HEK293T (cell line): ENCODE measurements at regions not wholly inside any gene's neighbourhood (a gene's known extent, or its start where the extent isn't known, plus 50 kb on each side); places are given as distances from the start of the nearest gene placed in this dataset.

Experiments used
- CTCF ChIA-PET: fragments of 350-600 bp; formaldehyde crosslinking; extraction: SDS; loops from one replicate; lab custom pipeline; 2021; ENCODE audit warnings: antibody characterized with exemption, inconsistent platforms; lab: Yijun Ruan, JAX
- POLR2A ChIA-PET: fragments of 350-600 bp; formaldehyde crosslinking; extraction: SDS; loops from one replicate; lab custom pipeline; 2020; ENCODE audit warnings: antibody characterized with exemption, inconsistent platforms; lab: Yijun Ruan, JAX
- DNase-seq: peaks from one replicate; pipeline ENCODE4 v3.0.0; 2012; ENCODE audit warnings: mixed read lengths; ENCODE audit errors: extremely low spot score
- ARNT ChIP-seq: fragments of 450-650 bp; IDR thresholded peaks from 2 replicates; pipeline ENCODE4 v1.6.1; 2017; ENCODE audit warnings: mild to moderate bottlenecking
- BHLHE40 ChIP-seq: fragments of 450-650 bp; IDR thresholded peaks from 2 replicates; pipeline ENCODE4 v1.6.1; 2016; ENCODE audit warnings: mild to moderate bottlenecking, moderate library complexity, borderline replicate concordance
- CTBP1 ChIP-seq: fragments of 450-650 bp; IDR thresholded peaks from 2 replicates; pipeline ENCODE4 v1.6.1; 2016; ENCODE audit warnings: borderline replicate concordance
- ELF4 ChIP-seq: fragments of 450-650 bp; IDR thresholded peaks from 2 replicates; pipeline ENCODE4 v1.6.1; 2017; ENCODE audit warnings: antibody characterized with exemption
- FOXA1 ChIP-seq: fragments of 450-650 bp; IDR thresholded peaks from 2 replicates; pipeline ENCODE4 v1.6.1; 2016; ENCODE audit warnings: mild to moderate bottlenecking
- FOXK2 ChIP-seq: fragments of 450-650 bp; IDR thresholded peaks from 2 replicates; pipeline ENCODE4 v1.6.1; 2016; ENCODE audit warnings: mild to moderate bottlenecking
- FOXM1 ChIP-seq: fragments of 450-650 bp; IDR thresholded peaks from 2 replicates; pipeline ENCODE4 v1.6.1; 2017; ENCODE audit warnings: mild to moderate bottlenecking, borderline replicate concordance
- HDGF ChIP-seq: fragments of 450-650 bp; IDR thresholded peaks from 2 replicates; pipeline ENCODE4 v1.6.1; 2017; ENCODE audit warnings: antibody characterized with exemption, borderline replicate concordance
- L3MBTL2 ChIP-seq: fragments of 450-650 bp; conservative IDR thresholded peaks from 2 replicates; pipeline ENCODE4 v1.6.1; 2016; ENCODE audit warnings: mild to moderate bottlenecking
- LEF1 ChIP-seq: fragments of 450-650 bp; IDR thresholded peaks from 2 replicates; pipeline ENCODE4 v1.6.1; 2017; ENCODE audit warnings: mild to moderate bottlenecking, borderline replicate concordance
- NFRKB ChIP-seq: fragments of 450-650 bp; IDR thresholded peaks from 2 replicates; pipeline ENCODE4 v1.6.1; 2016; ENCODE audit warnings: mild to moderate bottlenecking, moderate library complexity
- SP1 ChIP-seq: fragments of 450-650 bp; IDR thresholded peaks from 2 replicates; pipeline ENCODE4 v1.6.1; 2017
- SUZ12 ChIP-seq: fragments of 450-650 bp; IDR thresholded peaks from 2 replicates; pipeline ENCODE4 v1.6.1; 2016; ENCODE audit warnings: mild to moderate bottlenecking
- TARDBP ChIP-seq: fragments of 450-650 bp; IDR thresholded peaks from 2 replicates; pipeline ENCODE4 v1.6.1; 2016
- ZNF384 ChIP-seq: fragments of 450-650 bp; IDR thresholded peaks from 2 replicates; pipeline ENCODE4 v1.6.1; 2016
- TF ChIP-seq, protein P1 (sequence below): fragments of 450-650 bp; IDR thresholded peaks from 2 replicates; pipeline ENCODE4 v1.6.1; 2016

DNA sequence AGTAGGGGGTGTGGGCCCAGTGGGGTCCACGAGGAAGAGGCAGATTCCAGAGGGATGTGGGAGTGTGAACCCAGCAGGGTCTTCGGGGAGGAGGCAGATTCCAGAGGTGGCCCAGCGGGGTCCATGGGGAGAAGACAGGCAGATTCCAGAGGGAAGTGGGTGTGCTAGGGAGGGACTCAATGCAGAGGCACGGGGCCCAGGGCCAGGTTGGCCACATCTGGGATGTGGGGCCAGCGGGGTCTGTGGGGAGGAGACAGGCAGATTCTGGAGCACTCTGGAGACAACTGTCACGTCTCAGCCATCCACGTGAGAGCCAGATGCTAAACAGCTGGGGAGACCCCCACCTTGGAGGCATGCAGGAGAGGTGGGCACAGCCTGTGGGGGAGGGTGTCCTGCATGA lies 582.6 kb downstream of the TBC1D22A start:
- DNase-seq, result no peak
- ChIA-PET POLR2A (no interaction called here), CTCF (no interaction called here)
- no peak for TF ChIP-seq NFRKB
- no peak for TF ChIP-seq ARNT
- no peak for TF ChIP-seq SP1
- TF ChIP-seq BHLHE40, result no peak
- no peak for TF ChIP-seq L3MBTL2
- TF ChIP-seq FOXK2, result no peak
- no peak for TF ChIP-seq ZNF384
- TF ChIP-seq, protein P1, sequence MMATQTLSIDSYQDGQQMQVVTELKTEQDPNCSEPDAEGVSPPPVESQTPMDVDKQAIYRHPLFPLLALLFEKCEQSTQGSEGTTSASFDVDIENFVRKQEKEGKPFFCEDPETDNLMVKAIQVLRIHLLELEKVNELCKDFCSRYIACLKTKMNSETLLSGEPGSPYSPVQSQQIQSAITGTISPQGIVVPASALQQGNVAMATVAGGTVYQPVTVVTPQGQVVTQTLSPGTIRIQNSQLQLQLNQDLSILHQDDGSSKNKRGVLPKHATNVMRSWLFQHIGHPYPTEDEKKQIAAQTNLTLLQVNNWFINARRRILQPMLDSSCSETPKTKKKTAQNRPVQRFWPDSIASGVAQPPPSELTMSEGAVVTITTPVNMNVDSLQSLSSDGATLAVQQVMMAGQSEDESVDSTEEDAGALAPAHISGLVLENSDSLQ, result no peak
- TF ChIP-seq FOXA1, result no peak
- no peak for TF ChIP-seq FOXM1
- no peak for TF ChIP-seq CTBP1
- no peak for TF ChIP-seq LEF1
- no peak for TF ChIP-seq HDGF
- TF ChIP-seq SUZ12, result no peak
- no peak for TF ChIP-seq ELF4
- no peak for TF ChIP-seq TARDBP

DNA sequence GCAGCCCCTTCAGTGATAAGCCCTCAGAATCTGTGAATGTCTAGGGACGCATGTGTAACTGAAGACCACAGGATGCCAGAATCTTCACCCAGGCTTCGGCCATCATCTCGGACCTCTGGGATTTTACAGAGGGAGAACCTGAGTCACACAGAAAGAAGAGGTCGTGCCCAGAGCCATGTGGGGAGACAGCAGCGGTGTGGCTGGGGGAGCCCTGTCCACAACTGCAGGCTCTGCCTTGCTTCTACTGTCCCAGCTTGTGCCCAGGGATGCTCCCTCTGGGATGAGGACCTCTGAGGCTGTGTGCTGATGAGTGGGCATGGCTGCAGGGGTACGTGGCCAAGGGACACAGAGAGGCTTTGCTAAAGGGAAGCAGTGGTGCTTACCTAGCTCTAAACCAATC lies 582.0 kb downstream of the TBC1D22A start:
- no peak for DNase-seq
- ChIA-PET CTCF (no interaction called here), POLR2A (no interaction called here)
- TF ChIP-seq L3MBTL2 (no peak), CTBP1 (no peak), ZNF384 (no peak), ARNT (no peak), TARDBP (no peak), SUZ12 (no peak)

DNA sequence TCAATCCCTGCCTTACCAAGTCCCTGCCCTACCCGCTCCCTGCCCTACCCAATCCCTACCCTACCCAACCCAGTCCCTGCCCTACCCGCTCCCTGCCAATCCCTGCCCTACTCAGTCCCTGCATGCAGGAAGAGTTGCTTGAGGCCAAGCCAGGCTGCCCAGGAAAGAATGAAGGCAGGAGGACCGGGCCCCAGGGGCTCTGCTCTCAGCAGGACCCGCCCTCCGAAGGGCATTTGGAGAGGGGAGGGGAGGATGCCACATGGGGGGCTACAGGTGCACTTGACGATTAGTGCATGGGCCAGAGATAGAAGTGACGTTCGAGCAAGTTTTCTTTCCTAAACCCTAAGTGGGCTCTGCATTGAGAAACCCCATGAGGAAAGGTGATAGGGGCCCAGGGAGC lies 581.2 kb downstream of the TBC1D22A start:
- ChIA-PET CTCF (no interaction called here), POLR2A (no interaction called here)
- TF ChIP-seq TARDBP, result no peak
- no peak for DNase-seq

DNA sequence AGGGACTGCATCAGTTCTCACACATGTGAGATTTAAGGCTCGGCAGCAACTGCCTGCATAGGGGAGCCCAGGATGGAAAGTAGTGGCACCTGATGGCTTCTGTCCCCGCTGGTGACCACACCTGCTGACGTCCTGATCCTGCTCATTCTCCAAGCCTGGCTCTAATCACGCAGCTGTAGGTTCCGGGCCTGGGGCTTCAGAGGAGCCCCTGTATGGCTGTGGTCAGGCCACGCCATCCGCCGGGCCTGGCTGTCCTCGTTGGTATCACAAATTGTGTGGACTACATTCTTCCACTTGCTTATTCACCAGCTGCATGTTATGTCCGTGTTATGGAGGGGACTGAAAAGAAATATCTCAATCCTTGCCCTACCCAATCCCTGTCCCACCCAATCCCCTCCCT lies 580.0 kb downstream of the TBC1D22A start:
- DNase-seq, result no peak
- TF ChIP-seq L3MBTL2 (no peak), HDGF (no peak)
- TF ChIP-seq, protein P1, result no peak
- ChIA-PET CTCF (no interaction called here), POLR2A (no interaction called here)

DNA sequence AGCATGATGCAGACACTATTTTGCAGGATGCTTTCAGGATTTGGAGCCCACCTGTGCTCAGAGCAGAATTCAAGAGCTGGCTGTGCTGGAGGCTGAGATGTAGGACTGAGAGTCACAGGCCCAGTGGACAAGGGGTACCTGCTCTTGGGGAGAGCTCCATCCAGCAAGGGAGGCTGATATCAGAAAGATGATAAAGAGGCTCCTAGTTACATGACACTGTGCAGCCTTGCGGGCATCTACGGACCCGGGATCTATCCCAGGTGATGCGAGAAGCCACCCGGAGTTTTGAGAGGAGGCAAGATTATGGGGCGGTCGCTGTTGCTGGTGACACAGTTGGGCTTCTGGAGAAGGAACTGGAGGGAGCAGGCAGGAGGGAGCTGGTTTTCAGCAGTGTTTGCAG lies 579.0 kb downstream of the TBC1D22A start:
- TF ChIP-seq LEF1, result no peak
- TF ChIP-seq FOXK2, result no peak
- TF ChIP-seq ARNT, result no peak
- TF ChIP-seq, protein P1, result no peak
- TF ChIP-seq FOXM1, result no peak
- no peak for TF ChIP-seq NFRKB
- TF ChIP-seq BHLHE40, result no peak
- TF ChIP-seq FOXA1, result no peak
- TF ChIP-seq L3MBTL2, result no peak
- TF ChIP-seq CTBP1, result no peak
- no peak for TF ChIP-seq SP1
- TF ChIP-seq TARDBP, result no peak
- TF ChIP-seq HDGF, result no peak
- no peak for TF ChIP-seq ZNF384
- no peak for TF ChIP-seq SUZ12
- DNase-seq, result no peak

DNA sequence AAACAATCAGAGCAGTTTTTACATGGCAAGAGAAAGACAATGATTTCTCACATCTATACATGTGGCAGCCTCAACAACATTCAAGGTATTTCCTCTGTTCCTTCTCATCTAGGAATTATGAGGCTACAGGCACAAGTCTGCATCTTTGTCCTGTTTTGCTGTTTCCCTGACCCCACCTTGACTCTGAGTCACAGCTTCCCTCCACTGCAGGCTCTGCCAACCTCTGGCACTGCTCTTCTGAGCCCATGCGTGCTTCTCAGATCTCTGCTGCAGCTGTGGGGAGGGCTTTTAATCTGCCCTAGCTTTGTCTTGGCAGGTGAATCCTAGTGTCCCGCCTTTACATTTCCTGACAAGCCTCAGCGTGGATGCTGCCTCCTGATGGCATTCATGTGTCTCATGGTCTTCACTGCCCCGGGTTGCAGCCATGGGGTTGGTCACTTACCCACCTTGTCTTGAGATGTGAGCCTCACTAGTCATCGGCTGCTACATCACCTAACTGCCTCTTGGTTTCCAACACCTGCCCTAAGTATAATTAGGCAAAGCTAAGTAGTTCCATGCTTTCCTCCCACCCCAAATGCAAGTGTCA lies 578.5 kb downstream of the TBC1D22A start:
- DNase-seq, result no peak
- ChIA-PET POLR2A (no interaction called here), CTCF (no interaction called here)
- TF ChIP-seq HDGF (no peak), NFRKB (no peak), TARDBP (no peak), FOXM1 (no peak), SP1 (no peak), ELF4 (no peak), FOXK2 (no peak), L3MBTL2 (no peak), SUZ12 (no peak), FOXA1 (no peak), BHLHE40 (no peak)
- TF ChIP-seq, protein P1, result no peak

More for the DNA sequence above, 579.0 kb downstream of the TBC1D22A start:
- CTCF ChIA-PET, result no interaction called here
- POLR2A ChIA-PET, result no interaction called here

DNA sequence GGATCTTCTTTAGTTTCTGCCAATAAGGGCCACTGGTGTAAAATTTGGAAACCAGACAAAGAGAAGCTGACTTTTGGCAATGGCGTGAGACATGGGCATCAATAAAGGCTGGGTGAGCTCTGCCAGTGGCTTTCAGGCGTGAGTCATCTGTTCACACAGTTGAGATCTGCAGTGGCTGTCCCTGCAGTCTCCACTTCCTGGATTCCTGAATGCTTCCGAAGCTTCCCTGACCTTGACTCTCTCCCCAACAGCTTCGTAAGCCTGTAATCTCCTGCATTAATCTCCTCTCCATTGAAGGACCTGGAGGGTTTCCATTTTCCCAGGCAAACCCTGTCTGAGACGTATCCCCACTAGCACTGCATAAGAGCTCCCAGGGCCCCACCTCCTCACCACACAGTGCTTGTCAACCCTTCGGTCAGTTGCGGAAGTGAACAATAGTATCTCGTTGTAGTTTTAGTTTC lies 574.7 kb downstream of the TBC1D22A start:
- CTCF ChIA-PET, result no interaction called here
- no peak for TF ChIP-seq BHLHE40
- TF ChIP-seq SP1, result no peak
- no peak for TF ChIP-seq LEF1
- no peak for TF ChIP-seq SUZ12
- TF ChIP-seq ZNF384, result no peak
- no peak for TF ChIP-seq FOXM1
- TF ChIP-seq FOXK2, result no peak
- no peak for TF ChIP-seq HDGF
- TF ChIP-seq FOXA1, result no peak
- TF ChIP-seq, protein P1, result no peak
- TF ChIP-seq NFRKB, result no peak
- TF ChIP-seq CTBP1, result no peak
- TF ChIP-seq L3MBTL2, result no peak
- no peak for TF ChIP-seq ARNT
- no peak for TF ChIP-seq ELF4
- TF ChIP-seq TARDBP, result no peak
- no peak for DNase-seq
- POLR2A ChIA-PET, result no interaction called here
